ENCODE measurements at regions not wholly inside any gene's neighbourhood (a gene's known extent, or its start where the extent isn't known, plus 50 kb on each side); places are given as distances from the start of the nearest gene placed in this dataset.

- H3K4me3 ChIP-seq, result no peak overlapping the region
- TF ChIP-seq CTCF (IDR thresholded peaks at IDR 0.05), result no peak
- peak overlapping the region in 5 of 10 donors; percentile 21 to 71 (median 69) for H3K27ac ChIP-seq
- DNase-seq (no peak), ATAC-seq (no peak)
- 80 to 82% methylated on average over 2 of the region's 2 CpGs for WGBS, 2 donors
- no peaks in the 10 kb centered on the region for H3K36me3 ChIP-seq
- no peaks in the 10 kb centered on the region for H3K27me3 ChIP-seq
- H3K4me1 ChIP-seq, result peaks cover 0 to 32% (median 7%) of the 10 kb centered on the region in 9 donors
- H3K9me3 ChIP-seq, result no peaks in the 10 kb centered on the region
- intact Hi-C loops (cut with DNase I), result no loop called here
Observed at GRCh38 chr3:152622811-152623167, 212.1 kb upstream of the P2RY1 start.

- Histone ChIP-seq H3K4me1 (peaks cover 0 to 32% (median 7%) of the 10 kb centered on the region in 9 donors), H3K27me3 (no peaks in the 10 kb centered on the region), H3K27ac (peak overlapping the region in 5 of 10 donors; percentile 21 to 71 (median 52)), H3K9me3 (no peaks in the 10 kb centered on the region), H3K4me3 (no peak overlapping the region), H3K36me3 (no peaks in the 10 kb centered on the region)
- intact Hi-C loops (cut with DNase I), result no loop called here
- DNase-seq (no peak), ATAC-seq (no peak)
- 64 to 68% methylated on average over 5 of the region's 5 CpGs for WGBS, 2 donors
- TF ChIP-seq CTCF (IDR thresholded peaks at IDR 0.05), result no peak
Observed at GRCh38 chr3:152623286-152623911, 211.5 kb upstream of the P2RY1 start.

GRCh38 chr3:152626226-152626625 is 208.7 kb upstream of the P2RY1 start:
- no peak for DNase-seq
- Histone ChIP-seq H3K4me1 (peaks cover 0 to 18% (median 2%) of the 10 kb centered on the region in 9 donors), H3K36me3 (no peaks in the 10 kb centered on the region), H3K9me3 (peaks cover 0 to 15% (median 0%) of the 10 kb centered on the region in 11 donors), H3K27ac (no peak overlapping the region), H3K4me3 (no peak overlapping the region), H3K27me3 (no peaks in the 10 kb centered on the region)
- 96% methylated on average over 4 of the region's 4 CpGs for WGBS, 2 donors
- intact Hi-C loops (cut with DNase I), result no loop called here
- ATAC-seq, result no peak
- TF ChIP-seq CTCF (IDR thresholded peaks at IDR 0.05), result no peak

- WGBS, 2 donors, result 60 to 78% methylated on average over 3 of the region's 3 CpGs
- Histone ChIP-seq H3K4me1 (peaks cover 0 to 3% (median 0%) of the 10 kb centered on the region in 9 donors), H3K27me3 (no peaks in the 10 kb centered on the region), H3K4me3 (no peak overlapping the region), H3K27ac (no peak overlapping the region), H3K9me3 (peaks cover 0 to 15% (median 0%) of the 10 kb centered on the region in 11 donors), H3K36me3 (no peaks in the 10 kb centered on the region)
- intact Hi-C loops (cut with DNase I), result no loop called here
- DNase-seq, result no peak
- no peak for TF ChIP-seq CTCF (IDR thresholded peaks at IDR 0.05)
- ATAC-seq, result no peak
Observed at GRCh38 chr3:152628496-152628895, 206.4 kb upstream of the P2RY1 start.
